T-helper 17 cell (primary cell): ENCODE measurements at regions not wholly inside any gene's neighbourhood (a gene's known extent, or its start where the extent isn't known, plus 50 kb on each side); places are given as distances from the start of the nearest gene placed in this dataset.
"Not testable (repeated sequence)": the region's sequence is repeated elsewhere in the genome, so short reads cannot be mapped to it uniquely, and the experiment has no call there.

ENCODE experiments used
- ATAC-seq: fragments of 150-1000 bp; cut with Tn5 transposase; 2 replicates; pipeline ENCODE4 v1.10.0; 2021; ENCODE audit warnings: mild to moderate bottlenecking, moderate library complexity
- DNase-seq, 3 donors: peaks; one replicate each; pipeline versions ENCODE4 v3.0.0 to v3.0.0-alpha.2; 2020 to 2021
- H3K9me3 ChIP-seq: one replicate; pipeline ENCODE4 v1.7.0; 2013; ENCODE audit warnings: low read length, mild to moderate bottlenecking; ENCODE audit not compliant: control insufficient read depth, poor library complexity, severe bottlenecking
- H3K27ac Mint-ChIP-seq: one replicate; pipeline ENCODE4 v1.8.0; 2022; ENCODE audit warnings: mild to moderate bottlenecking, moderate library complexity, mixed read lengths
- H3K27me3 Mint-ChIP-seq: one replicate; pipeline ENCODE4 v1.8.0; 2022; ENCODE audit warnings: mixed read lengths
- H3K36me3 Mint-ChIP-seq: one replicate; pipeline ENCODE4 v1.8.0; 2022; ENCODE audit warnings: low read depth, mixed read lengths
- H3K4me1 Mint-ChIP-seq: one replicate; pipeline ENCODE4 v1.8.0; 2022; ENCODE audit warnings: mild to moderate bottlenecking, mixed read lengths
- H3K4me3 Mint-ChIP-seq: one replicate; pipeline ENCODE4 v1.8.0; 2022; ENCODE audit warnings: mild to moderate bottlenecking, moderate library complexity, mixed read lengths

DNA sequence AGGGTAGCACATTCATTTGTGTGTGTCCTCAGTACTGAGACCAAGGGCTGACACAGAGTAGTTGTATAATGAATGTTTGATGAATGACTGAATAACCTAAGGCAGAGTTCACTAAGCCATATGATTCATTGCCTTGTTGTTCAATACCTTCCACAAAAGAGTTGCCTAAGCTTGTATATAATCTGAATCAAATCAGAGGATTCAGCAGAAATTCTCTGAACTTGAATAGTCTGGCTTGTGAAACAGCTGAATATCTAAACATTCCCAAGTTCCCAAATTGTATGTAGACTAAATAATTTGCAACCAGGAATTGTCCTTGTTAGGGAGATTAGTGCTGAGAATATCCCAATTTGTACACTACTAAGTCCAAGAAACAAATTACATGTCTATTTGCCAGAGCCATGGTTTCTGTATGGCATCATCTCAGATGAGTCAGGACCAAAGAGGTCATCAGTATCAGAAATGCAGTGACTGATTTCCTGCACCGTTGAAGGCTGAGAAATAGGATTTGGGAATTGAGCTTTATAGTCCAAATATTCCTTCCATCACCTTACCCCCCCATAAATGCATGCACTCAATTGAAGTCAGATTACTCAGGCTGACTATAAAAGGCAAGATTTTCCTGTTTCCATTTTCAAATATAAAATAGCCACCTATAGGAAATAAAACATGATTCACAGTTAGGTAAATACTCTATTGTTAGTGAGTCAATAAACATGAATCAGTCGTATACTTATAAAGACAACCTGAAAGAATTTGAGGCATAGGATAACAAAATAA lies 168.7 kb downstream of the PHLDA1 start:
- H3K27ac Mint-ChIP-seq: no peak overlapping the region
- no peak for ATAC-seq
- H3K4me3 Mint-ChIP-seq: no peak overlapping the region

DNA sequence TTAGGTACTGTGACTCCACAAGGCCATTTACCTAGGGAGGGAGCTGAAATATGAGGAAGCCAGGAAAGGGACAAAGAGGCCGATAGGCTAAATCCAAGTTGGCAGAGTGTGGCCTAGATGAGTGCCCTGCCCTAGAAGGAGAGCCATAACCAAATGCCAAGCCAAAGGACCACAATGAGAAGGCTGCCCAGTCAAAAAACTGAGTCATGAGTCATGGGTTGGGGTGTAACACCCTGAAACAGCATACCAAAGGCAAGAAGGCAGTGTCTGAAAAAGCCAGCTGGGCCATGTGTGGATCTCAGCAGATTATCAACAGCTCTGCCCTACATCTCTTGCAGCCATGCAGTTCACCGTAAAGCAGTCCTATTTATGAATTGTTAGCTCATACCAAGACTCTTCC lies 171.7 kb downstream of the PHLDA1 start:
- Mint-ChIP-seq H3K4me3 (no peak overlapping the region), H3K27me3 (peaks cover 5% of the 10 kb centered on the region), H3K36me3 (no peaks in the 10 kb centered on the region), H3K4me1 (no peaks in the 10 kb centered on the region), H3K27ac (no peak overlapping the region)
- no peaks in the 10 kb centered on the region for H3K9me3 ChIP-seq
- DNase-seq (no peak), ATAC-seq (no peak)

More for the DNA sequence above, 168.7 kb downstream of the PHLDA1 start:
- Mint-ChIP-seq H3K27me3 (no peaks in the 10 kb centered on the region), H3K4me1 (no peaks in the 10 kb centered on the region), H3K36me3 (no peaks in the 10 kb centered on the region)
- no peaks in the 10 kb centered on the region for H3K9me3 ChIP-seq
- no peak for DNase-seq

GRCh38 chr12:75856235-75856634 lies 175.3 kb downstream of the PHLDA1 start:
- Mint-ChIP-seq H3K27me3 (peaks cover 18% of the 10 kb centered on the region), H3K4me3 (no peak overlapping the region), H3K4me1 (no peaks in the 10 kb centered on the region), H3K36me3 (no peaks in the 10 kb centered on the region), H3K27ac (no peak overlapping the region)
- H3K9me3 ChIP-seq: no peaks in the 10 kb centered on the region
- DNase-seq: no peak
- no peak for ATAC-seq

GRCh38 chr12:75855360-75855759 lies 176.2 kb downstream of the PHLDA1 start:
- Mint-ChIP-seq H3K27me3 (peaks cover 18% of the 10 kb centered on the region), H3K36me3 (no peaks in the 10 kb centered on the region), H3K4me3 (no peak overlapping the region), H3K27ac (no peak overlapping the region), H3K4me1 (no peaks in the 10 kb centered on the region)
- no peak for DNase-seq
- H3K9me3 ChIP-seq: no peaks in the 10 kb centered on the region
- no peak for ATAC-seq

DNA sequence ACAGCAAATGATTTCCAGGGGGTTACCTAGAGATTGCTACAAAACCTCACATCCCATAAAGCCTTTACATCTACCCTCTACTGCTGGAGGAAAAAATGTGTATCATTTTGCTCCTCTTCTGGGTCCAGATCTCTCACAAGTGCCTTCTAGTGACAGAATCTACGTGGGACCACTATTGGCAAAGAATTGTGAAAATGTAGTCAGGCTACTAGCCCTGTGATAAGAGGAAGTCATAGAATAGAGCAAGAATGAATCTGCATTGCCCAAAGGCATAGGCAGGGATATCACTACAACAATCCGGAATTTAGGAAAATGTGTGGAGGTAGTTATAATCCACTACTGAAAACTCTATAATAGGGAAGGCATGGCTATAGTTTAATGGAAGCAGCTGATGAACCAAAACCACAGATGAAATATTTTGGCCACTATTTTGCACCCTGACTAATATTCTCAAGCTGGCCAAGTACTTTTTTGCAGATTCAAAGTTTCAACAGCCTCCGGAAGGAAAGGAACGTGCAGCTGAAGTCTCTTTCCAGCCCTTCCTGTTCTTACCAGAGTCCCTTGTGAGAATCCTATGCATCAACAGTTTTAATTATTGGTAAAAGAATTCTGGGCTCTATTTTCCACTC lies 176.8 kb downstream of the PHLDA1 start:
- H3K27ac Mint-ChIP-seq: no peak overlapping the region

DNA sequence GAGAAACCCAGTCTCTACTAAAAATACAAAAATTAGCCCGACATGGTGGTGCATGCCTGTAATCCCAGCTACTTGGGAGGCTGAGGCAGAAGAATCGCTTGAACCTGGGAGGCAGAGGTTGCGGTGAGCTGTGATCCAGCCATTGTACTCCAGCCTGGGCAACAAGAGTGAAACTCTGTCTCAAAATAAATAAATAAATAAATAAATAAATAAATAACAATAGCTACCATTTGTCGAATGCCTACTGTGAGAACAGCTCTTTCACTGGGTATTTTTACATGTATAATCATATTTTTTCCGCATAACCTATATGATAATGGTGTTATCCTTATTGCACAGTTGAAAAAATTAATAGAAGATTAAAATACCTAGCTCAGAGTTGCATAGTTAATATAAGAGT lies 177.4 kb downstream of the PHLDA1 start:
- not testable (repeated sequence) for H3K9me3 ChIP-seq, H3K4me3 Mint-ChIP-seq, DNase-seq, H3K36me3 Mint-ChIP-seq, ATAC-seq, H3K27ac Mint-ChIP-seq, H3K4me1 Mint-ChIP-seq
- H3K27me3 Mint-ChIP-seq: peaks cover 18% of the 10 kb centered on the region

More for the DNA sequence above, 176.8 kb downstream of the PHLDA1 start:
- DNase-seq (no peak), ATAC-seq (no peak)
- Mint-ChIP-seq H3K36me3 (no peaks in the 10 kb centered on the region), H3K27me3 (peaks cover 18% of the 10 kb centered on the region), H3K4me3 (no peak overlapping the region), H3K4me1 (no peaks in the 10 kb centered on the region)
- H3K9me3 ChIP-seq: no peaks in the 10 kb centered on the region

GRCh38 chr12:75853626-75854025 lies 177.9 kb downstream of the PHLDA1 start:
- DNase-seq: no peak
- no peaks in the 10 kb centered on the region for H3K4me1 Mint-ChIP-seq
- no peaks in the 10 kb centered on the region for H3K9me3 ChIP-seq
- no peak overlapping the region for H3K4me3 Mint-ChIP-seq
- no peak for ATAC-seq
- peaks cover 18% of the 10 kb centered on the region for H3K27me3 Mint-ChIP-seq
- H3K27ac Mint-ChIP-seq: no peak overlapping the region
- H3K36me3 Mint-ChIP-seq: no peaks in the 10 kb centered on the region

DNA sequence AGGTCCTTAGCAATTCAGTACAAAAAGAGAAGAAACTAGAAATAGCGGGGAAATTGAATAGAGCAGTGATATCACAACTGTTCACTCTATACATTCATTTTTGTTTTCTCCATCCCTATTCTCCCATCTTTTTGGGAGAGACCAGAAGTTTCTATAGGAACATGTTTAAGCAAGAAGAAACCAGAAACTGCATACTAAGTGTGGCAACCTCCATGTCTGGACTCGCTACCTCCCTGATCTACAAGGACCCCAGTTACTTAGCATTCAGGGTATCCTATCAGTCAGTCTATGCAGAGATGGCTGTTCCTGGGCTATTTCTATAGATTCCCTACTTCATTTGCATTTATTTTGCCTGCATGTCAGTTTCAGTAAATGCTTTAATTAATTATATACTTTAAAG lies 178.6 kb downstream of the PHLDA1 start:
- Mint-ChIP-seq H3K27ac (no peak overlapping the region), H3K4me3 (no peak overlapping the region), H3K27me3 (peaks cover 18% of the 10 kb centered on the region), H3K4me1 (no peaks in the 10 kb centered on the region), H3K36me3 (no peaks in the 10 kb centered on the region)
- no peaks in the 10 kb centered on the region for H3K9me3 ChIP-seq
- DNase-seq (no peak), ATAC-seq (no peak)

DNA sequence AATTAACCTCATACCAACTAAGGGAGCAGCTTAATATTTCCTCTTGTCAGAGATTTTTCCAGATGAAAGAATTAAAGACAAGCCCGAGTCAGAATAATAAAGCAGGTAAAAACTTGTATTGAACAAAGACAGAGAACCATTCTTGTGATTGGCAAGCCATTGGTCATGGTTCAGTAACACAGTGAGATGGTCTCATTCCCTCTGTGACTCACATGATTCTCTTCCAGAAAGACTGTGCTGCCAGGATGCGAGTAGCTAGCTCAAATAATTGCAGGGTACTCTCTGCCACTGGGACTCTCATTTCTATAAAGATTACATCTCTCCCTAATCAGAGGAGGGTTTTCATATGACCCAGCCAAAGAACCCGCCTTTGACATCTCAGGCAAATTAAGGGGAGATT lies 179.4 kb downstream of the PHLDA1 start:
- ATAC-seq (no peak), DNase-seq (no peak)
- no peaks in the 10 kb centered on the region for H3K9me3 ChIP-seq
- H3K36me3 Mint-ChIP-seq: no peaks in the 10 kb centered on the region
- H3K27ac Mint-ChIP-seq: no peak overlapping the region
- no peak overlapping the region for H3K4me3 Mint-ChIP-seq
- no peaks in the 10 kb centered on the region for H3K4me1 Mint-ChIP-seq
- peaks cover 18% of the 10 kb centered on the region for H3K27me3 Mint-ChIP-seq

DNA sequence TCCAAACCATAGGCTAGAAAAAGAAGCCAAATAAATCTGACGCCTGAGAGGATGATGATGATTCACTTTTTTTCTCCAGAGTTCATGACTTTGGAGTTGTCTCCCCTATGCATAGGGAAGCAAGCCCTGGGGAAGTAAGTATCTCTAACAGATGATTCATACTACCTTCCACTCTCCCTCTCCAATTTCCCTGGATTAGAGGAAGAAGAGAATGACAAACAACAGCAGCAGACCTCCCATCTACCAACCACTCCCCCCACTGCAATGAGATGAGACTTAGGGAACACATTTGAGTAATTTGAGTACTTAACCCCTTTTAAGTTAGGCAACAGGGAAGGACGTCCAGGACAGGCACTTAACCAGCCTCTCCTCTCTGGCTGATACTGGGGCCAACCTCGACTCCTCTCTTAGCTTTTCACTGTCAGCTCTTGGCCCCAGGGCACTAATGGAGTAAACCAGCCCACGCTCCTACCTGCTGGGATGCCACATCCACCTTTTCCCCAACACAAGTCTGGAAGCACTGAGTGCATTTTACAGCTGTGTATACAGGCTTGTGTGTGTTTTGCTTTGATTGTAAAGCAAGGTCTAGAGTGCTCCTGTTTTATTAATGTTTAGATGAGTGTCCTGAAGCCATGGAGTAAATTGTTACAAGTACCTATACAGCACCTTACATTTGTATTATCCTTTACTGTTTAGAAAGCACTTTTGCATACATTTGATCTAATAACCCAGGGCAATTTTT lies 180.7 kb downstream of the PHLDA1 start:
- H3K36me3 Mint-ChIP-seq: no peaks in the 10 kb centered on the region
- H3K27ac Mint-ChIP-seq: no peak overlapping the region
- DNase-seq (no peak), ATAC-seq (no peak)
- no peak overlapping the region for H3K4me3 Mint-ChIP-seq
- H3K4me1 Mint-ChIP-seq: no peaks in the 10 kb centered on the region
- H3K9me3 ChIP-seq: no peaks in the 10 kb centered on the region
- peaks cover 18% of the 10 kb centered on the region for H3K27me3 Mint-ChIP-seq

DNA sequence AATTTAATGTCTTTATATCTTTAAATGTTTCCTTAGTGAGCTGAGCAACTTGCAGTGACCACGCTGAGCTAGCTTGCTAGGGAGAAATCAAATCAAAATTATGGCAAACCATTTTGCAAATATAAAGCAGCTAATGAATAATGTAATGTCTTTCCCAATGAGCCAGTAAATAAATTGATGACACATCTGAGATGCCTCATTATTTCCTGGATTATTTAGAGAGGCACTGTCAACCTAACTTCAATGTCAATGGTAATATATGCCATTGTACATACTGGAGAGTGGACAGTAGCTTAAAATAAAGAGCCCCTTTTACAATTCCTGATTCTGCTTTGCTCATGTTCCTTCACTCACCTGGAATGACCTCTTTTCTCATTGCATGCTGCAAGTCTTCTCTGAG lies 182.6 kb downstream of the PHLDA1 start:
- no peak overlapping the region for H3K27ac Mint-ChIP-seq
- H3K4me3 Mint-ChIP-seq: no peak overlapping the region
- DNase-seq: no peak
- no peaks in the 10 kb centered on the region for H3K36me3 Mint-ChIP-seq
- no peaks in the 10 kb centered on the region for H3K9me3 ChIP-seq
- H3K27me3 Mint-ChIP-seq: peaks cover 7% of the 10 kb centered on the region
- no peaks in the 10 kb centered on the region for H3K4me1 Mint-ChIP-seq
- ATAC-seq: no peak

DNA sequence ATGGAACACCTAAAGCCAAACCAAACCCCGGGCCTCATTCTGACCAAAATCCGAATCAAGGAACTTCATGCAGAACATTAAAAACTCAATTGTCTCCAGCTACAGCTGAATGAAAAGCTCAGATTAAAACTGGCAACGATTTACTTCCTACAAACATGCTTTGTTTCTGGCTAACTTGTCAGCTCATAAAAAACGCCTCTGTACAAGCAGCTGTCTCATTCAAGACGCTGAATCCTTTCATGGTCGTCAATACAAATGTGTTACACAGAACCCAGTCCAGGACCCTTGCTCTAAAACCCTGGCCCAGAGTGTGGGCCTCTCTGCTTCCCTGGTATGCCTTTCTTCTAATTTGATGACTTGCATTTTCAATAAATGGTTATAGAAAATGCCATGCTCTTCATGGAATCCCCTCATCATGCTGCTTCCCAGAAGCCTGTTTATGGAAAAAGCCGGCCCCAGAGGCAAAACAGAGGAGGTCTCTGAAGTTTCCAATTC lies 183.1 kb downstream of the PHLDA1 start:
- DNase-seq (no peak), ATAC-seq (no peak)
- H3K4me3 Mint-ChIP-seq: no peak overlapping the region
- no peaks in the 10 kb centered on the region for H3K9me3 ChIP-seq
- H3K36me3 Mint-ChIP-seq: no peaks in the 10 kb centered on the region
- no peaks in the 10 kb centered on the region for H3K4me1 Mint-ChIP-seq
- peaks cover 7% of the 10 kb centered on the region for H3K27me3 Mint-ChIP-seq
- no peak overlapping the region for H3K27ac Mint-ChIP-seq

DNA sequence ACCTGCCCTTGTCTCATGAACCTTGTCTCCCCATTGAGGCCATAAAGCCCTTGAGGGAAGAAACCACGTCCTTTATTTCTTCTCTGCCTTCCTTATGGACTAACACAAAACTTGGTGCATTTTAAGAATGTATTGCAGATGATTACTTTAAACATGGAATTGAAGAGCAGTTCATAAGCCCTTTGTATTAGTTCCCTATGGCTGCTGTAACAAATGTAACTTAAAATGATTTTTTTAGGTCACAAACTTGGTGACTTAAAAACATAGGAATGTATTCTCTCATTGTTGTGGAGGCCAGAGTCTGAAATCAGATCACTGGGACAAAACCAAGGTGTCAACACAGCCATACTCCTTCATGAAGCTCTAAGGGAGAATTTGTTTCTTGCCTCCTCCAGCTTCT lies 185.5 kb downstream of the PHLDA1 start:
- H3K27me3 Mint-ChIP-seq: no peaks in the 10 kb centered on the region
- H3K9me3 ChIP-seq: no peaks in the 10 kb centered on the region
- peaks cover 2% of the 10 kb centered on the region for H3K36me3 Mint-ChIP-seq
- no peak overlapping the region for H3K27ac Mint-ChIP-seq
- no peak for ATAC-seq
- H3K4me1 Mint-ChIP-seq: no peaks in the 10 kb centered on the region
- H3K4me3 Mint-ChIP-seq: no peak overlapping the region
- no peak for DNase-seq
